Type B pancreatic cell (in vitro differentiated cells): ENCODE measurements at regions not wholly inside any gene's neighbourhood (a gene's known extent, or its start where the extent isn't known, plus 50 kb on each side); places are given as distances from the start of the nearest gene placed in this dataset.

Experiments used
- DNase-seq: peaks from one replicate; pipeline ENCODE4 v3.0.0; 2021; ENCODE audit warnings: mixed read lengths; ENCODE audit not compliant: unreplicated experiment; ENCODE audit errors: extremely low spot score
- H3K27ac Mint-ChIP-seq: 2 replicates; pipeline ENCODE4 v1.8.0; 2021; ENCODE audit warnings: mild to moderate bottlenecking, mixed read lengths
- H3K27me3 Mint-ChIP-seq: 2 replicates; pipeline ENCODE4 v1.8.0; 2021; ENCODE audit warnings: mixed read lengths
- H3K36me3 Mint-ChIP-seq: 2 replicates; pipeline ENCODE4 v1.8.0; 2021; ENCODE audit warnings: mixed read lengths
- H3K4me1 Mint-ChIP-seq: one replicate; pipeline ENCODE4 v1.8.0; 2021; ENCODE audit warnings: mixed read lengths; ENCODE audit not compliant: unreplicated experiment
- H3K4me3 Mint-ChIP-seq: 2 replicates; pipeline ENCODE4 v1.8.0; 2021; ENCODE audit warnings: mild to moderate bottlenecking, mixed read lengths
- H3K9me3 Mint-ChIP-seq: 2 replicates; pipeline ENCODE4 v1.8.0; 2021; ENCODE audit warnings: mixed read lengths
- TF ChIP-seq, protein P1 (sequence below): fragments of 200-600 bp; sonication (generic); conservative IDR thresholded peaks from 2 replicates; pipeline ENCODE4 v1.5.0; 2021; ENCODE audit warnings: antibody characterized with exemption, mild to moderate bottlenecking

DNA sequence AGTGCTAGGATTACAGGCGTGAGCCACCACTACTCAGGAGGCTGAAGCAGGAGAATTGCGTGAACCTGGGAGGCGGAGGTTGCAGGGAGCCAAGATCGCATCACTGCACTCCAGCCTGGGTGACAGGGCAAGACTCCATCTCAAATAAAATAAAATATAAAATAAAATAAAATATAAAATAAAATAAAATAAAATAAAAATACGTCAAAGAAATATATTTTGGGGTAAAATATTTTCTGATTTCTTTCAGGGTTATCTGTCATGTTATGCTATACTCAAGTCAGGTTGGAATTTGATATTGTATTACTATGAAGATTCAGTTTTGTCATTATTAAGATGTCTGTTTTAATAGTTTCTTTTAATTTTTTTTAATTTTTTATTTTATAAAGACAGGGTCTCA, 99.4 kb upstream of the GHITM start:
- peaks cover 4% of the 10 kb centered on the region for H3K27me3 Mint-ChIP-seq
- no peaks in the 10 kb centered on the region for H3K9me3 Mint-ChIP-seq
- H3K4me1 Mint-ChIP-seq, result no peaks in the 10 kb centered on the region
- DNase-seq, result no peak
- H3K27ac Mint-ChIP-seq, result no peak overlapping the region
- H3K4me3 Mint-ChIP-seq, result no peak overlapping the region
- H3K36me3 Mint-ChIP-seq, result no peaks in the 10 kb centered on the region
- TF ChIP-seq, protein P1, sequence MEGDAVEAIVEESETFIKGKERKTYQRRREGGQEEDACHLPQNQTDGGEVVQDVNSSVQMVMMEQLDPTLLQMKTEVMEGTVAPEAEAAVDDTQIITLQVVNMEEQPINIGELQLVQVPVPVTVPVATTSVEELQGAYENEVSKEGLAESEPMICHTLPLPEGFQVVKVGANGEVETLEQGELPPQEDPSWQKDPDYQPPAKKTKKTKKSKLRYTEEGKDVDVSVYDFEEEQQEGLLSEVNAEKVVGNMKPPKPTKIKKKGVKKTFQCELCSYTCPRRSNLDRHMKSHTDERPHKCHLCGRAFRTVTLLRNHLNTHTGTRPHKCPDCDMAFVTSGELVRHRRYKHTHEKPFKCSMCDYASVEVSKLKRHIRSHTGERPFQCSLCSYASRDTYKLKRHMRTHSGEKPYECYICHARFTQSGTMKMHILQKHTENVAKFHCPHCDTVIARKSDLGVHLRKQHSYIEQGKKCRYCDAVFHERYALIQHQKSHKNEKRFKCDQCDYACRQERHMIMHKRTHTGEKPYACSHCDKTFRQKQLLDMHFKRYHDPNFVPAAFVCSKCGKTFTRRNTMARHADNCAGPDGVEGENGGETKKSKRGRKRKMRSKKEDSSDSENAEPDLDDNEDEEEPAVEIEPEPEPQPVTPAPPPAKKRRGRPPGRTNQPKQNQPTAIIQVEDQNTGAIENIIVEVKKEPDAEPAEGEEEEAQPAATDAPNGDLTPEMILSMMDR, result no peak

DNA sequence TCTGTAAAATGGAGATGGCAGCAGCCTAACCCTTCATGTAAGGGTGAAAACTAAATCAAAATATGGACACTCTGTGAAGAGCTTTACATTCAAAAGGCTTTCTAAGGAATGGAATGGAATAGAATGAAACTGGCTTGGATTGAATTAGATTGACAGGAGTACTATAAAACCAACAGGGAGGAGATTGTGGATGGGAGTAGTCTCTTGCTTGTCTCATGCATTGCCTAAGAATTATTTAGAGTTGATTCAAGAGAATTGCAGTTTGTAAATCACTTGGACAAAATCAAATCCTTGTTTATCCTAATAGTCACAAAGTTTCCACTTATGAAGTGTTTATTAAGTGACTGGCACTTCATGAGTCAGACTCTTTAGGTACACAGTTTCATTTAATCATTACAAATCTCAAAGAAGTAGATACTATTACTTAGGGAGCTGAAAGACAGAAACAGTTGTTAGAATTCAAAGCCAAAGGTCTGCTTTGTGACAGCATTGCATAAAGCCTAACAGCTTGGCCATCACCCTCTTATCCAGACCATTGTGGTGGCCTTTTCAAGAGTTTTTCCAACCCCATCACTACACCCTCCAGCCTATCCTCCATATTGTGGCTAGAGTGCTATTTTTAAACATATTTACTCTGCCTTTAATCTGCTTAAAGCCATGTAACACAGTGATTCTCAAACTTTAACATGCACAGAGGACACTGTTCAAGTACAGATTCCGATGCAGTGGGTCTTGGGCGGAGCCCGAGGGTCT, 91.9 kb upstream of the GHITM start:
- peaks cover 3% of the 10 kb centered on the region for H3K36me3 Mint-ChIP-seq

DNA sequence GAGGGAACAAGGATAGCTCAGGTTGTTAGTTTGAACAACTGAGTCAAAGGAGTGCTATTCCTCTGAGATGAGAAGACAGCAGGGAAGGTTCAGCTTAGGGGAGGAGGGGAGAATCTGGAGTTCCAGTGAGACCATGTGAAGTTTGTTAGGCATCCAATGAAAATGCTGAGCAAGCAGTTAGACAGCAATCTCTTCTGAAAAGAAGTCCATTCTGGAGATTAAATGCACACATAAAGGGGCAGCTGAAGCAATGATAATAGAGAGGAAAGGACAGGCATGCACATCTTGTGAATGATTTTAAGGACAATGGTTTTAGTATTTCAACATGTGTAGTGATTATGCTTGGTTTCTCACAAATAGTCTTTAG, 89.7 kb upstream of the GHITM start:
- H3K9me3 Mint-ChIP-seq, result no peaks in the 10 kb centered on the region
- no peak for DNase-seq

More for the DNA sequence above, 91.9 kb upstream of the GHITM start:
- DNase-seq, result no peak
- Mint-ChIP-seq H3K4me3 (no peak overlapping the region), H3K4me1 (peaks cover 6% of the 10 kb centered on the region), H3K9me3 (no peaks in the 10 kb centered on the region), H3K27ac (no peak overlapping the region), H3K27me3 (peaks cover 5% of the 10 kb centered on the region)
- TF ChIP-seq, protein P1, result no peak

DNA sequence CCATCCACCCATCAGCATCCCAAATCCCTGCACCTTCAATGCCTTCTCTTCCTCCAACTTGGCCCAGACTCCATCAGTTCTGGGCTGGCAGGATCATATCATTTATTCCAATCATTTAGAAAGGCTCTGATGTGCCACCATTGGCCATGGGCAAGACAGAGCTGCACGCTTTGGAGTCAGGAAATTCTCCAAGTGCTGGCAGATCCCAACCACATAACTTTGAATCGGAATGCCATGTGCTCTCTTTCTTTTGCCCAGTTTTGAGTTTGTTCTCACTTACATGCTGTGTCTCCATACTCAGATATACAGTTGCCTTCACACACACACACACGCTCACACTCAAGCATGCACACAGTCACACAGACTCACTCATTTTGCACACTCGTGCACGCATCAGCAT, 85.7 kb upstream of the GHITM start:
- peaks cover 6% of the 10 kb centered on the region for H3K4me1 Mint-ChIP-seq
- peaks cover 12% of the 10 kb centered on the region for H3K27me3 Mint-ChIP-seq
- no peaks in the 10 kb centered on the region for H3K36me3 Mint-ChIP-seq
- H3K4me3 Mint-ChIP-seq, result no peak overlapping the region
- no peak for DNase-seq
- H3K9me3 Mint-ChIP-seq, result no peaks in the 10 kb centered on the region
- H3K27ac Mint-ChIP-seq, result no peak overlapping the region
- TF ChIP-seq, protein P1, result no peak

More for the DNA sequence above, 89.7 kb upstream of the GHITM start:
- peaks cover 6% of the 10 kb centered on the region for H3K4me1 Mint-ChIP-seq
- TF ChIP-seq, protein P1, result no peak
- H3K27me3 Mint-ChIP-seq, result peaks cover 8% of the 10 kb centered on the region
- H3K36me3 Mint-ChIP-seq, result peaks cover 3% of the 10 kb centered on the region
- no peak overlapping the region for H3K27ac Mint-ChIP-seq
- no peak overlapping the region for H3K4me3 Mint-ChIP-seq

DNA sequence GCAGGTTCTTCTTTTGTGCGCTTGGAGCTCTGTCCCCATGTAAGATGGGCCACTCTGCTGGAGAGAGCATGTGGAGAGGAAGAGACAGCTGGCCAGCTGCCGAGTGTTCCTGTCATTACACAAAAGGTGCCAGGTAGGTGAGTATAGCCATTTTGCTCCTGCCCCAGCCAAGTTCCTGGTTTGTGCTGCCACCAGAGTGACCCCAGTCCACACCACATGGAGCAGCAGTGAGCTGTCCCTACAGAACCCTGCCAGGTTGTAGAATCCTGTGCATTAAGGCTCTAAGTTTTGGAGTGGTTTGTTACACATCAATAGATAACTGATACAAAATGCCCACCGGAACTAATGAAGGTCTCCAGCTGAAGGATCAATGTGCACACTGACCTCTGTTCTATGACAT, 84.6 kb upstream of the GHITM start:
- H3K4me3 Mint-ChIP-seq, result no peak overlapping the region
- H3K27me3 Mint-ChIP-seq, result peaks cover 12% of the 10 kb centered on the region
- no peak for DNase-seq
- TF ChIP-seq, protein P1, result peak; percentile 16
- no peaks in the 10 kb centered on the region for H3K9me3 Mint-ChIP-seq
- peaks cover 6% of the 10 kb centered on the region for H3K4me1 Mint-ChIP-seq
- no peaks in the 10 kb centered on the region for H3K36me3 Mint-ChIP-seq
- H3K27ac Mint-ChIP-seq, result no peak overlapping the region
